ENCODE measurements at regions not wholly inside any gene's neighbourhood (a gene's known extent, or its start where the extent isn't known, plus 50 kb on each side); places are given as distances from the start of the nearest gene placed in this dataset.

GRCh38 chr5:110038297-110038997 lies 348.7 kb downstream of the MAN2A1 start:
- TF ChIP-seq CTCF (conservative IDR thresholded peaks at IDR 0.05), result no peak
- no peaks in the 10 kb centered on the region for H3K27me3 Mint-ChIP-seq (ENCODE audit: low read depth)
- H3K27me3 ChIP-seq (ENCODE audit: insufficient read depth, low read length), result no peaks in the 10 kb centered on the region
- no peak overlapping the region for H4K5ac ChIP-seq (ENCODE audit: insufficient read length, low read depth, low read length)
- no peaks in the 10 kb centered on the region for H3K4me1 ChIP-seq (ENCODE audit: insufficient read depth, low read length)
- no peak overlapping the region for H4K8ac ChIP-seq (replicated peaks; ENCODE audit: insufficient read length, low read depth, low read length)
- H2BK20ac ChIP-seq (ENCODE audit: low read depth, low read length, poor library complexity, severe bottlenecking), result no peak overlapping the region
- H2AFZ ChIP-seq (ENCODE audit: low read length), result no peak overlapping the region
- H3K79me1 ChIP-seq (ENCODE audit: insufficient read depth, low read depth, low read length, poor library complexity, severe bottlenecking), result no peaks in the 10 kb centered on the region
- H3K4me1 Mint-ChIP-seq, result no peaks in the 10 kb centered on the region; a peak in 1 of 4 replicates
- no peaks in the 10 kb centered on the region for H3K9me3 ChIP-seq (ENCODE audit: control insufficient read depth, low read depth, low read length)
- no peak overlapping the region for H2BK5ac ChIP-seq (ENCODE audit: insufficient read length, low read length)
- H3T11ph ChIP-seq (ENCODE audit: low read length), result no peak overlapping the region
- DNase-seq, result no peak
- no peak overlapping the region for H3K18ac ChIP-seq (ENCODE audit: insufficient read length, low read depth, low read length)
- H3K9me3 Mint-ChIP-seq, result peaks cover 11 to 14% of the 10 kb centered on the region in 2 experiments
- no peak overlapping the region for H3K4ac ChIP-seq (ENCODE audit: low read depth, low read length)
- H2BK15ac ChIP-seq (ENCODE audit: low read depth, low read length), result no peak overlapping the region
- no peak overlapping the region for H3K56ac ChIP-seq (ENCODE audit: insufficient read length, low read depth, low read length)
- H3K79me2 ChIP-seq (ENCODE audit: insufficient read depth, low read length), result no peaks in the 10 kb centered on the region
- H3K4me2 ChIP-seq (ENCODE audit: insufficient read depth, insufficient read length, low read length), result no peak overlapping the region
- no peak overlapping the region for H3K23ac ChIP-seq (ENCODE audit: insufficient read length, low read depth, low read length)
- H4K20me1 ChIP-seq (ENCODE audit: control insufficient read depth, insufficient read depth, insufficient read length), result no peaks in the 10 kb centered on the region
- H3K23me2 ChIP-seq (ENCODE audit: insufficient read length, low read depth, low read length, poor library complexity, severe bottlenecking), result no peaks in the 10 kb centered on the region
- WGBS (ENCODE audit: extremely low coverage, insufficient read length, low lambda C conversion rate), result no CpG with 5 or more reads among the region's 4 CpGs
- no peak overlapping the region for H2BK120ac ChIP-seq (ENCODE audit: low read depth, low read length, poor library complexity, severe bottlenecking)
- peaks cover 6 to 8% (median 7%) of the 10 kb centered on the region in 3 experiments; a peak in 5 of 7 replicates for H3K36me3 Mint-ChIP-seq (ENCODE audit: insufficient read depth in 1 of 3, low read depth in 3 of 3)
- H3K9ac ChIP-seq (ENCODE audit: extremely low read depth, insufficient read length, low read length), result no peak overlapping the region
- H3K14ac ChIP-seq (ENCODE audit: insufficient read depth, low read length), result no peak overlapping the region
- H2BK12ac ChIP-seq (ENCODE audit: insufficient read length, low read depth, low read length), result no peak overlapping the region
- no peak overlapping the region for H3K4me3 Mint-ChIP-seq
- H4K91ac ChIP-seq (ENCODE audit: insufficient read length, low read depth, low read length), result no peak overlapping the region
- H3K27ac ChIP-seq (ENCODE audit: insufficient read length, low read depth, low read length), result no peak overlapping the region
- peak overlapping the region in 1 of 3 experiments; percentile 17; a peak in 1 of 7 replicates for H3K27ac Mint-ChIP-seq
- H2AK5ac ChIP-seq (ENCODE audit: insufficient read length, low read length), result no peak overlapping the region

Measured in H9 (cell line).